DOHH2 (cell line): ENCODE measurements at regions not wholly inside any gene's neighbourhood (a gene's known extent, or its start where the extent isn't known, plus 50 kb on each side); places are given as distances from the start of the nearest gene placed in this dataset.

ENCODE experiments used
- H3F3A ChIP-seq: fragments of 200-600 bp; sonication (generic), shearing (Covaris generic); 2 replicates; pipeline ENCODE4 v1.6.0; 2016; ENCODE audit warnings: antibody characterized with exemption, mild to moderate bottlenecking; ENCODE audit not compliant: control insufficient read depth, insufficient read depth
- H3K27ac ChIP-seq: fragments of 200-600 bp; sonication (generic); 2 replicates; pipeline ENCODE4 v1.5.1; 2014; ENCODE audit warnings: low read depth, mild to moderate bottlenecking, low read length, moderate library complexity
- H3K27me3 ChIP-seq: fragments of 200-600 bp; sonication (generic); 2 replicates; pipeline ENCODE4 v1.6.1; 2014; ENCODE audit warnings: mild to moderate bottlenecking, low read length, mixed read lengths; ENCODE audit not compliant: control insufficient read depth
- H3K36me3 ChIP-seq: fragments of 200-600 bp; sonication (generic); 2 replicates; pipeline ENCODE4 v1.6.1; 2014; ENCODE audit warnings: mild to moderate bottlenecking, low read length, moderate library complexity, mixed read lengths; ENCODE audit not compliant: control insufficient read depth
- H3K4me1 ChIP-seq: fragments of 200-600 bp; sonication (generic); 2 replicates; pipeline ENCODE4 v1.6.1; 2014; ENCODE audit warnings: mild to moderate bottlenecking, low read length, mixed read lengths; ENCODE audit not compliant: control insufficient read depth
- H3K4me2 ChIP-seq: fragments of 200-600 bp; sonication (generic); 2 replicates; pipeline ENCODE4 v1.6.0; 2014; ENCODE audit warnings: mild to moderate bottlenecking, low read length, moderate library complexity
- H3K4me3 ChIP-seq: fragments of 200-600 bp; sonication (generic); 2 replicates; pipeline ENCODE4 v1.5.1; 2014; ENCODE audit warnings: mild to moderate bottlenecking, low read length, mixed read lengths
- H3K79me2 ChIP-seq: fragments of 200-600 bp; sonication (generic); 2 replicates; pipeline ENCODE4 v1.6.1; 2014; ENCODE audit warnings: mild to moderate bottlenecking, low read length, mixed read lengths; ENCODE audit not compliant: control insufficient read depth
- H3K9me2 ChIP-seq: fragments of 200-600 bp; sonication (generic); replicated peaks from 2 replicates; pipeline ENCODE4 v1.6.1; 2014; ENCODE audit warnings: mild to moderate bottlenecking, low read length, mixed read lengths; ENCODE audit not compliant: control insufficient read depth
- H3K9me3 ChIP-seq: fragments of 200-600 bp; sonication (generic); 2 replicates; pipeline ENCODE4 v1.6.1; 2014; ENCODE audit warnings: antibody characterized with exemption, low read length, mixed read lengths; ENCODE audit not compliant: control insufficient read depth, insufficient read depth
- H4K20me1 ChIP-seq: fragments of 200-600 bp; sonication (generic); 2 replicates; pipeline ENCODE4 v1.6.0; 2014; ENCODE audit warnings: low read depth, mild to moderate bottlenecking, antibody characterized with exemption, low read length, moderate library complexity; ENCODE audit not compliant: control insufficient read depth, insufficient read depth
- EZH2phosphoT487 ChIP-seq: fragments of 200-600 bp; sonication (generic); IDR thresholded peaks from 2 replicates; pipeline ENCODE4 v1.6.1; 2017; ENCODE audit warnings: borderline replicate concordance, mild to moderate bottlenecking, antibody characterized with exemption, low read length, moderate library complexity, mixed read lengths
- TF ChIP-seq, protein P1 (sequence below): fragments of 200-600 bp; sonication (generic); IDR thresholded peaks from one replicate; pipeline ENCODE4 v1.5.1; 2014; ENCODE audit warnings: antibody characterized with exemption, mild to moderate bottlenecking, low read depth, low read length; ENCODE audit not compliant: poor library complexity, severe bottlenecking

GRCh38 chr2:71816815-71817214, 330.8 kb downstream of the CYP26B1 start:
- H3K27ac ChIP-seq = no peak overlapping the region
- H3K79me2 ChIP-seq = no peaks in the 10 kb centered on the region
- H3F3A ChIP-seq = no peaks in the 10 kb centered on the region
- no peaks in the 10 kb centered on the region for H3K9me2 ChIP-seq
- no peaks in the 10 kb centered on the region for H4K20me1 ChIP-seq
- H3K4me1 ChIP-seq = no peaks in the 10 kb centered on the region
- H3K9me3 ChIP-seq = no peaks in the 10 kb centered on the region
- no peak overlapping the region for H3K4me2 ChIP-seq
- no peaks in the 10 kb centered on the region for H3K27me3 ChIP-seq
- no peak overlapping the region for H3K4me3 ChIP-seq
- H3K36me3 ChIP-seq = no peaks in the 10 kb centered on the region
- TF ChIP-seq, protein P1, sequence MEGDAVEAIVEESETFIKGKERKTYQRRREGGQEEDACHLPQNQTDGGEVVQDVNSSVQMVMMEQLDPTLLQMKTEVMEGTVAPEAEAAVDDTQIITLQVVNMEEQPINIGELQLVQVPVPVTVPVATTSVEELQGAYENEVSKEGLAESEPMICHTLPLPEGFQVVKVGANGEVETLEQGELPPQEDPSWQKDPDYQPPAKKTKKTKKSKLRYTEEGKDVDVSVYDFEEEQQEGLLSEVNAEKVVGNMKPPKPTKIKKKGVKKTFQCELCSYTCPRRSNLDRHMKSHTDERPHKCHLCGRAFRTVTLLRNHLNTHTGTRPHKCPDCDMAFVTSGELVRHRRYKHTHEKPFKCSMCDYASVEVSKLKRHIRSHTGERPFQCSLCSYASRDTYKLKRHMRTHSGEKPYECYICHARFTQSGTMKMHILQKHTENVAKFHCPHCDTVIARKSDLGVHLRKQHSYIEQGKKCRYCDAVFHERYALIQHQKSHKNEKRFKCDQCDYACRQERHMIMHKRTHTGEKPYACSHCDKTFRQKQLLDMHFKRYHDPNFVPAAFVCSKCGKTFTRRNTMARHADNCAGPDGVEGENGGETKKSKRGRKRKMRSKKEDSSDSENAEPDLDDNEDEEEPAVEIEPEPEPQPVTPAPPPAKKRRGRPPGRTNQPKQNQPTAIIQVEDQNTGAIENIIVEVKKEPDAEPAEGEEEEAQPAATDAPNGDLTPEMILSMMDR = no peak
- no peak for TF ChIP-seq EZH2phosphoT487

DNA sequence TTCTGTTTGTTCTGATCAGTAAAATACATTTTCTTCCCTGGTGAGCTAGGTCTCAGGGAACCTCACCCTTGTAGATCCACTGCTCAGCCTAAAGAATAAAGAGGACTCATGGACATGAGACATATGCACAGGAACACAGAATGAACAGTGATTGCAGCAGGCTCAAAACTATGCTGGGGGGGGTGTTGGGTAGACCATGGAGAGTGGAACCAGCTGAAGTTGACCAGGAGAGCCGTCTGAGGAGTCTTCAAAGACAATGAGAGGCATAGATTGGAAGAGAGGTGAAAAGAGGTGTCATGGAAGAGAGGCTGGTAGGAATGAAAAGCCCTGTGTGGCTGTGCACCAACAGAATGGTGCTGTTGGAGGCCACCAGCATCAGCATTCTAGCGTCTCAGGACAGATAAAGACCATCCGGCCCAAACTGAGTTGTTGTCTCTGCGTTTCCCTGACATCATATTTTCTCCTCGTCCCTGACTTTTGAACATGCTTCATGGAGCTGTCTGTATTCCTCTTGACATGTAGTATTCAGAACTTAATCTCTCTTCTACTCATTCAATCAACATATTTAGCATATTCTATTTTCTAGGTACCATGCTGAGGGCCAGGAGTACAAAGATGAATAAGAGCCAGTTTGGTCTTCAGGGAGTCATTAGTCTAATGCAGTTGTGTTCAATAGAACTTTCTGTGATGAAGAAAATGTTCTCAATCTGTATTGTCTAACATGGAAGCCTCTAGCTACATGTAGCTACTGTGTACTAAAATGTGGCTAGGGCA, 331.8 kb downstream of the CYP26B1 start:
- no peaks in the 10 kb centered on the region for H3K36me3 ChIP-seq
- no peaks in the 10 kb centered on the region for H4K20me1 ChIP-seq
- H3K9me2 ChIP-seq = no peaks in the 10 kb centered on the region
- no peak overlapping the region for H3K4me3 ChIP-seq
- no peaks in the 10 kb centered on the region for H3K79me2 ChIP-seq
- no peaks in the 10 kb centered on the region for H3F3A ChIP-seq
- H3K4me2 ChIP-seq = no peak overlapping the region
- no peaks in the 10 kb centered on the region for H3K9me3 ChIP-seq
- no peaks in the 10 kb centered on the region for H3K4me1 ChIP-seq
- TF ChIP-seq, protein P1 = no peak
- TF ChIP-seq EZH2phosphoT487 = no peak
- no peak overlapping the region for H3K27ac ChIP-seq
- no peaks in the 10 kb centered on the region for H3K27me3 ChIP-seq

DNA sequence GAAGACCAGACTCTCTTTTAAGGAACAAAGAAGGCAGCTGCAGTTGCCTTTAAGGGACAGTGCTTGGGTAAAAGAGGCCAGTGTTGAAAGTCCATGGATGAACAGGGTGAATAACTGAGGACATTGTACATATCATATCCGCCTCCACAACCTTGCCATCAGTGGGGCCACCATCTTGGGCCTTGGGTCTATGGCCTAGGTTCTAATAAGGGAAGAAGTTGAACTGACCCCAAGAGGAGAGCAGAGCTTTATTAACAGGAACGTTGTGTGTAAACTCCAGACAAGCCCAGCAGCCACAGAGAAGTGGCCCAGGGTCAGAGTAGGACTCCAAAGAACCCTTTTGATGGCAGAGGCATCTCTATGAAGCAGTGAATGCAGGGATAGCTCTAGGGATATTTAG, 332.8 kb downstream of the CYP26B1 start:
- no peak overlapping the region for H3K4me2 ChIP-seq
- no peaks in the 10 kb centered on the region for H3K4me1 ChIP-seq
- no peaks in the 10 kb centered on the region for H3K36me3 ChIP-seq
- TF ChIP-seq, protein P1 = no peak
- TF ChIP-seq EZH2phosphoT487 = no peak
- no peaks in the 10 kb centered on the region for H3K9me2 ChIP-seq
- no peak overlapping the region for H3K27ac ChIP-seq
- no peak overlapping the region for H3K4me3 ChIP-seq
- H3K9me3 ChIP-seq = no peaks in the 10 kb centered on the region
- no peaks in the 10 kb centered on the region for H3K27me3 ChIP-seq
- H3K79me2 ChIP-seq = no peaks in the 10 kb centered on the region
- no peaks in the 10 kb centered on the region for H4K20me1 ChIP-seq
- no peaks in the 10 kb centered on the region for H3F3A ChIP-seq
